ENCODE measurements at regions not wholly inside any gene's neighbourhood (a gene's known extent, or its start where the extent isn't known, plus 50 kb on each side); places are given as distances from the start of the nearest gene placed in this dataset.

DNA sequence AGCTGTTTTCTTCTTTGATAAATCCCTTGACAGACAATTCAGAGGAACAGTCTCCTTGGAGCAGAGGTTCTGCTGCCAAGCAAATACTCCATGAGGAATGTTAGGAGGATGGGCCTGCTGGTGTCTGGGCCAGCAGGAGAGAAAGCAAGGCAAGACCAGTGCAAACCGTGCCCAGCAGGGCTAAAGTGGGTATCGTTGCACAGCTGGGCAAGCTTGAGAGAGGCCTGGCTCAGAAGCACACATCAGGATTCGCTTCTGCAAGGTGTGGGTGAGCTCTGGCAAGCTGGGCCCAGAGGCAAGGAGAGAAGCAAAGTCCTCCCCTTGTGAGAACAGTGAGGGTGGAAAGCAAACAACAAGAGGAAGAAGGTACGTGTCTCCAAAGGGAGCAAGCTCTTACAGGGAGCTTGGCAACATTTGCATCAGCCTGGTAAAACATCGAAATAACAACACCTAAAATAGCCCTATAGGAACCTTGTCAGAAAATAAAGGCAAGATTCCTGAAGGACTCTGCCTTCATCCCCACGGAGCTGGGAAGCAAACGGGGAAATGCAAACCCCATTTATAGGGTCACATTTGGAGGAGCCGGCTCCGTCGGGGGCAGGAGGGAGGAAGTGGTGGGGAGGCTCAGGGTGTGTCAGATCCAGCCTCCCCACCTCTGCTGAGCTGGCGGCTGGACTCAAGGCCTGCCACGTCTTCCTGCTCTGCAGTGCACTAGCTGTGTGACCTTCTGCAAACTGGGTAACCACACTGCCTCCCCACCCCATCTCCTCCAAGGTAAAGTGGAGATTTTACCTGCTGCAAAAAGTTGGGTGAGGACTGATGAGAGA lies 62.3 kb upstream of the HIVEP3 start:
- DNase-seq (ENCODE audit: low read depth in 1 of 2, low spot score in 1 of 2) (no peak), FAIRE-seq (no peak), ATAC-seq (no peak)
- POLR2A ChIA-PET: no interaction called here
- 80% methylated on average over 11 of the region's 12 CpGs for WGBS (ENCODE audit: missing lambda C conversion rate)
- no peak overlapping the region for H3K4me2 ChIP-seq
- 0 out of 3 replicates have a peak, but pooled peaks cover 4% of the 10 kb centered on the region for H3K4me1 ChIP-seq
- TF ChIP-seq REST (IDR thresholded peaks at IDR 0.05): no peak
- TF ChIP-seq ZFP36 (IDR thresholded peaks at IDR 0.05; ENCODE audit: borderline replicate concordance, partially characterized antibody): no peak
- TF ChIP-seq, protein P1, sequence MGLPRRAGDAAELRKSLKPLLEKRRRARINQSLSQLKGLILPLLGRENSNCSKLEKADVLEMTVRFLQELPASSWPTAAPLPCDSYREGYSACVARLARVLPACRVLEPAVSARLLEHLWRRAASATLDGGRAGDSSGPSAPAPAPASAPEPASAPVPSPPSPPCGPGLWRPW (IDR thresholded peaks at IDR 0.05): no peak
- no peak for TF ChIP-seq TP53 (CRISPR knock-in tag; IDR thresholded peaks at IDR 0.05)
- no peak for TF ChIP-seq MAX (IDR thresholded peaks at IDR 0.05)
- TF ChIP-seq CHD4 (IDR thresholded peaks at IDR 0.05; ENCODE audit: borderline replicate concordance): no peak
- no peak for TF ChIP-seq HOXB5 (CRISPR knock-in tag; IDR thresholded peaks at IDR 0.05)
- TF ChIP-seq ZNF302 (CRISPR knock-in tag; IDR thresholded peaks at IDR 0.05): no peak
- TF ChIP-seq EP300 (IDR thresholded peaks at IDR 0.05): no peak
- no peak for TF ChIP-seq KDM1A (IDR thresholded peaks at IDR 0.05; ENCODE audit: low read depth)
- no peak for TF ChIP-seq SMC3 (IDR thresholded peaks at IDR 0.05)
- no peak overlapping the region for H3K4me3 ChIP-seq
- H3K9me3 ChIP-seq: no peaks in the 10 kb centered on the region
- CTCF ChIA-PET: interaction anchor here (1.2 kb wide), 1 partner anchor 30 kb away, joined by 4 read pairs; no protein-coding TSS in a partner anchor
- H3K27ac ChIP-seq: no peak overlapping the region

DNA sequence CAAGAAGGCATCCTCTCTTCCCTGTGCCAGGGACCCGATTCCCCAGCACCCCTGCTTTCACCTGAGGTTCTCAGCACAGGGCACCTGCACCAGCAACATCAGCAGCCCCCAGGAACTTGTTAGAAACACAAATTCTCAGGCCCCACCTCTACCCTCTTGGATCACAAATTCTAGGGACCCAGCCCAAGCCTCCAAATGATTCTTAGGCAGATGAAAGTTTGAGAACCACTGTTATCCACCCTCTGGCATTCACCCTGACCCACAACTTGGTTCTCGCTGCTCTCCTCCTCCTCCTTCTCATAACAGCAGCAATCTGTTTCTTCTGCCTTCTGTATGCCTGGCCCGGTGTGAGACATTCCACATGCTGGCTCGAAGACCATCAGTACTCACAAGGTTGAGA lies 60.3 kb upstream of the HIVEP3 start:
- no peak for DNase-seq (ENCODE audit: low read depth in 1 of 2, low spot score in 1 of 2)
- no peak for FAIRE-seq
- no peak overlapping the region for H3K27ac ChIP-seq
- H3K9me3 ChIP-seq: no peaks in the 10 kb centered on the region
- H3K4me3 ChIP-seq: no peak overlapping the region
- no peak overlapping the region for H3K4me2 ChIP-seq
- ChIA-PET POLR2A (no interaction called here), CTCF (no interaction called here)
- H3K4me1 ChIP-seq: 0 out of 3 replicates have a peak, but pooled peaks cover 4% of the 10 kb centered on the region
- ATAC-seq: no peak
- 51% methylated on average over 4 of the region's 4 CpGs for WGBS (ENCODE audit: missing lambda C conversion rate)
- TF ChIP-seq CHD4 (IDR thresholded peaks at IDR 0.05; ENCODE audit: borderline replicate concordance) (no peak), NR3C1 (IDR thresholded peaks at IDR 0.05) (no peak), SREBF2 (IDR thresholded peaks at IDR 0.05) (no peak), CEBPB (IDR thresholded peaks at IDR 0.05) (no peak), JUN (IDR thresholded peaks at IDR 0.05) (no peak), MAX (IDR thresholded peaks at IDR 0.05) (no peak), FOSB (CRISPR knock-in tag; IDR thresholded peaks at IDR 0.05) (no peak), POLR2AphosphoS2 (conservative IDR thresholded peaks at IDR 0.05; ENCODE audit: low read length) (no peak), BHLHE40 (IDR thresholded peaks at IDR 0.05; ENCODE audit: low read depth, low read length) (no peak), ZC3H11A (IDR thresholded peaks at IDR 0.05) (no peak), CTCF (IDR thresholded peaks at IDR 0.05) (no peak)
